ENCODE measurements at regions not wholly inside any gene's neighbourhood (a gene's known extent, or its start where the extent isn't known, plus 50 kb on each side); places are given as distances from the start of the nearest gene placed in this dataset.

DNA sequence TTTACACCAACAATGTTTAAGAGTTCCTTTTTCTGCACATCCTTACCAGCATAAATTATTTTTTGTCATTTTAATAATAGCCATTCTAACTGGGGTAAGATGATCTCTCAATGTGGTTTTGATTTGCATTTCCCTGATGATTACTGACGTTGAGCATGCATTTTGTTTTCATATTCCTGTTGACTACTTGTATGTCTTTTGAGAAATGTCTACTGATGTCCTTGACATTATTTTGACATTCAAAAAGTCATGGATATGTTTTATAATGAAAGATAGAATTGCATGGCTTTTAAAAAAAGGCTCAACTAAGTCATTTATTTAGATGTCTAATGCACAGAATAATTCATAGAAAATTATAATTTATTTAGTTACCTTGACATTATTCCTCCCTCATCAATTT, 381.6 kb upstream of the C9orf72 start:
- no peak overlapping the region for H3K4me3 ChIP-seq (ENCODE audit: low read depth, low read length)
- H3K27ac ChIP-seq (ENCODE audit: extremely low read depth, low read depth, low read length) = no peak overlapping the region
- TF ChIP-seq TRIM28 (IDR thresholded peaks at IDR 0.05; ENCODE audit: borderline replicate concordance, low read length) = no peak
- no peak for TF ChIP-seq ZNF366 (tag by site-specific recombination; conservative IDR thresholded peaks at IDR 0.05)
- TF ChIP-seq ZNF747 (tag by site-specific recombination; IDR thresholded peaks at IDR 0.05) = no peak
- TF ChIP-seq, protein P1, sequence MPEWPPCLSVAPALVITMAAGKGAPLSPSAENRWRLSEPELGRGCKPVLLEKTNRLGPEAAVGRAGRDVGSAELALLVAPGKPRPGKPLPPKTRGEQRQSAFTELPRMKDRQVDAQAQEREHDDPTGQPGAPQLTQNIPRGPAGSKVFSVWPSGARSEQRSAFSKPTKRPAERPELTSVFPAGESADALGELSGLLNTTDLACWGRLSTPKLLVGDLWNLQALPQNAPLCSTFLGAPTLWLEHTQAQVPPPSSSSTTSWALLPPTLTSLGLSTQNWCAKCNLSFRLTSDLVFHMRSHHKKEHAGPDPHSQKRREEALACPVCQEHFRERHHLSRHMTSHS (tag by site-specific recombination; IDR thresholded peaks at IDR 0.05) = no peak
- no peak for TF ChIP-seq ZNF112 (tag by site-specific recombination; IDR thresholded peaks at IDR 0.05)
- TF ChIP-seq MEIS1 (CRISPR knock-in tag; IDR thresholded peaks at IDR 0.05; ENCODE audit: borderline replicate concordance) = no peak
- no peak for TF ChIP-seq ZNF391 (tag by site-specific recombination; IDR thresholded peaks at IDR 0.05; ENCODE audit: borderline replicate concordance, low read depth)
- TF ChIP-seq GLI4 (tag by site-specific recombination; IDR thresholded peaks at IDR 0.05) = no peak
- TF ChIP-seq ZNF37A (tag by site-specific recombination; IDR thresholded peaks at IDR 0.05) = no peak
- H3K9me3 ChIP-seq (ENCODE audit: control insufficient read depth, insufficient read depth, low read depth, low read length) = no peaks in the 10 kb centered on the region
- H3K36me3 ChIP-seq (ENCODE audit: control insufficient read depth in 2 of 2, insufficient read depth in 1 of 2, low read length in 2 of 2) = no peaks in the 10 kb centered on the region
- CTCF ChIA-PET = no interaction called here
- H3K4me1 ChIP-seq (ENCODE audit: control insufficient read depth, insufficient read depth, low read length) = no peaks in the 10 kb centered on the region
- POLR2A ChIA-PET = no interaction called here

DNA sequence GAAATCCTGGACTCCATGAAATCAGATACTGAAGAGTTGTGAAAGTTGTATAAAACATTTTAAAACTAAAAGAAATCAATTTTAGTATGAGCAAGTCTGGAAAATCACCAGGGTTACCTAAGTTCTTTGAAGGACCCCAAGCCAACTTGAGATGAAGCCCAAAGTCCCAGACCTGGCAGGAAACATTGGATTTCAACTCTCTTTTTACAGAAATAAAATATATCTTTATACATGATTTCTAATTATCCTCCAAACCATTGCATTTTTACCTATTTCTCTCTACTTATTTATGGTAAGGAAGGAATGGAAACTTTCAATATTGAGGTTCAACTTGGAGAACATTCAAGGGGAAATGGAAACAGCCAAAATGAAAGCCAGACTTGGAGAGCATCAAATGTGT, 390.6 kb upstream of the C9orf72 start:
- Histone ChIP-seq H3K9me3 (ENCODE audit: control insufficient read depth, insufficient read depth, low read depth, low read length) (no peaks in the 10 kb centered on the region), H3K27ac (ENCODE audit: extremely low read depth, low read depth, low read length) (no peak overlapping the region), H3K36me3 (ENCODE audit: control insufficient read depth in 2 of 2, insufficient read depth in 1 of 2, low read length in 2 of 2) (no peaks in the 10 kb centered on the region), H3K4me1 (ENCODE audit: control insufficient read depth, insufficient read depth, low read length) (no peaks in the 10 kb centered on the region), H3K4me3 (ENCODE audit: low read depth, low read length) (no peak overlapping the region)
- TF ChIP-seq SP7 (tag by site-specific recombination; IDR thresholded peaks at IDR 0.05) = no peak
- no peak for TF ChIP-seq ZNF549 (tag by site-specific recombination; IDR thresholded peaks at IDR 0.05)
- no peak for TF ChIP-seq ZNF292 (tag by site-specific recombination; IDR thresholded peaks at IDR 0.05; ENCODE audit: borderline replicate concordance, low read depth)
- TF ChIP-seq, protein P2, sequence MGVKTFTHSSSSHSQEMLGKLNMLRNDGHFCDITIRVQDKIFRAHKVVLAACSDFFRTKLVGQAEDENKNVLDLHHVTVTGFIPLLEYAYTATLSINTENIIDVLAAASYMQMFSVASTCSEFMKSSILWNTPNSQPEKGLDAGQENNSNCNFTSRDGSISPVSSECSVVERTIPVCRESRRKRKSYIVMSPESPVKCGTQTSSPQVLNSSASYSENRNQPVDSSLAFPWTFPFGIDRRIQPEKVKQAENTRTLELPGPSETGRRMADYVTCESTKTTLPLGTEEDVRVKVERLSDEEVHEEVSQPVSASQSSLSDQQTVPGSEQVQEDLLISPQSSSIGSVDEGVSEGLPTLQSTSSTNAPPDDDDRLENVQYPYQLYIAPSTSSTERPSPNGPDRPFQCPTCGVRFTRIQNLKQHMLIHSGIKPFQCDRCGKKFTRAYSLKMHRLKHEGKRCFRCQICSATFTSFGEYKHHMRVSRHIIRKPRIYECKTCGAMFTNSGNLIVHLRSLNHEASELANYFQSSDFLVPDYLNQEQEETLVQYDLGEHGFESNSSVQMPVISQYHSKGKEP (tag by site-specific recombination; IDR thresholded peaks at IDR 0.05) = no peak
- no peak for TF ChIP-seq ZNF2 (tag by site-specific recombination; IDR thresholded peaks at IDR 0.05)
- TF ChIP-seq ZBTB1 (tag by site-specific recombination; IDR thresholded peaks at IDR 0.05) = no peak
- TF ChIP-seq, protein P3, sequence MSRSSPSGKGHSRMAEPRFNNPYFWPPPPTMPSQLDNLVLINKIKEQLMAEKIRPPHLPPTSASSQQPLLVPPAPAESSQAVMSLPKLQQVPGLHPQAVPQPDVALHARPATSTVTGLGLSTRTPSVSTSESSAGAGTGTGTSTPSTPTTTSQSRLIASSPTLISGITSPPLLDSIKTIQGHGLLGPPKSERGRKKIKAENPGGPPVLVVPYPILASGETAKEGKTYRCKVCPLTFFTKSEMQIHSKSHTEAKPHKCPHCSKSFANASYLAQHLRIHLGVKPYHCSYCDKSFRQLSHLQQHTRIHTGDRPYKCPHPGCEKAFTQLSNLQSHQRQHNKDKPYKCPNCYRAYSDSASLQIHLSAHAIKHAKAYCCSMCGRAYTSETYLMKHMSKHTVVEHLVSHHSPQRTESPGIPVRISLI (tag by site-specific recombination; IDR thresholded peaks at IDR 0.05) = no peak
- TF ChIP-seq ZNF837 (tag by site-specific recombination; IDR thresholded peaks at IDR 0.05) = no peak
- TF ChIP-seq, protein P4, sequence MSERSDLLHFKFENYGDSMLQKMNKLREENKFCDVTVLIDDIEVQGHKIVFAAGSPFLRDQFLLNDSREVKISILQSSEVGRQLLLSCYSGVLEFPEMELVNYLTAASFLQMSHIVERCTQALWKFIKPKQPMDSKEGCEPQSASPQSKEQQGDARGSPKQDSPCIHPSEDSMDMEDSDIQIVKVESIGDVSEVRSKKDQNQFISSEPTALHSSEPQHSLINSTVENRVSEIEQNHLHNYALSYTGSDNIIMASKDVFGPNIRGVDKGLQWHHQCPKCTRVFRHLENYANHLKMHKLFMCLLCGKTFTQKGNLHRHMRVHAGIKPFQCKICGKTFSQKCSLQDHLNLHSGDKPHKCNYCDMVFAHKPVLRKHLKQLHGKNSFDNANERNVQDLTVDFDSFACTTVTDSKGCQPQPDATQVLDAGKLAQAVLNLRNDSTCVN (tag by site-specific recombination; optimal IDR thresholded peaks at IDR 0.05) = no peak
- TF ChIP-seq HOXD13 (CRISPR knock-in tag; IDR thresholded peaks at IDR 0.05; ENCODE audit: borderline replicate concordance) = no peak
- no peak for TF ChIP-seq SP3 (tag by site-specific recombination; IDR thresholded peaks at IDR 0.05)
- TF ChIP-seq, protein P5, sequence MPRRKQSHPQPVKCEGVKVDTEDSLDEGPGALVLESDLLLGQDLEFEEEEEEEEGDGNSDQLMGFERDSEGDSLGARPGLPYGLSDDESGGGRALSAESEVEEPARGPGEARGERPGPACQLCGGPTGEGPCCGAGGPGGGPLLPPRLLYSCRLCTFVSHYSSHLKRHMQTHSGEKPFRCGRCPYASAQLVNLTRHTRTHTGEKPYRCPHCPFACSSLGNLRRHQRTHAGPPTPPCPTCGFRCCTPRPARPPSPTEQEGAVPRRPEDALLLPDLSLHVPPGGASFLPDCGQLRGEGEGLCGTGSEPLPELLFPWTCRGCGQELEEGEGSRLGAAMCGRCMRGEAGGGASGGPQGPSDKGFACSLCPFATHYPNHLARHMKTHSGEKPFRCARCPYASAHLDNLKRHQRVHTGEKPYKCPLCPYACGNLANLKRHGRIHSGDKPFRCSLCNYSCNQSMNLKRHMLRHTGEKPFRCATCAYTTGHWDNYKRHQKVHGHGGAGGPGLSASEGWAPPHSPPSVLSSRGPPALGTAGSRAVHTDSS (tag by site-specific recombination; IDR thresholded peaks at IDR 0.05) = no peak
- TF ChIP-seq KLF8 (tag by site-specific recombination; IDR thresholded peaks at IDR 0.05) = no peak
- TF ChIP-seq KLF10 (tag by site-specific recombination; IDR thresholded peaks at IDR 0.05) = no peak
- TF ChIP-seq ZNF426 (tag by site-specific recombination; IDR thresholded peaks at IDR 0.05) = no peak
- ChIA-PET POLR2A (no interaction called here), CTCF (no interaction called here)

Data from HEK293 (cell line).